ENCODE measurements at regions not wholly inside any gene's neighbourhood (a gene's known extent, or its start where the extent isn't known, plus 50 kb on each side); places are given as distances from the start of the nearest gene placed in this dataset.

DNA sequence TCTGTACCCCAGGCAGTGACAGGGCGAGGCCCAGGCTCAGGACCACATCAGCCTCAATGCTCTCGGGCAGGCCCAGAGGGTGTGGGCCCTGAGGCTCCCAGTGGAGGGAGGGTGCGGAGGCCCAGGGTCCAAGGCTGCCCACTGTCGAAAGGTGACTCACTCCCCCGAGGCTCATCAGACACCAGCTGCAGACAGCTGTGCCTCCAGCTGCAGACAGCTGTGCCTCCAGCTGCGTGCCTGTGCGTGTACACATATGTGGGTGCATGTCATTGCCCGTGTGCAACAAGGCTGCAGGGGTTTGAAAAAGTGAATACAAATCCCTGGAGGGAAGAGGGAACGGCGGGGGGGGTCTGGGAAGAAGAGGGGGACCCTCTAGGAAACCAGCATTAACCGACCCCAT, 134.3 kb downstream of the BRD1 start:
- no peak for TF ChIP-seq POLR2A (IDR thresholded peaks at IDR 0.05; ENCODE audit: borderline replicate concordance, extremely low read depth, insufficient read depth, insufficient read length)
- TF ChIP-seq, protein P1, sequence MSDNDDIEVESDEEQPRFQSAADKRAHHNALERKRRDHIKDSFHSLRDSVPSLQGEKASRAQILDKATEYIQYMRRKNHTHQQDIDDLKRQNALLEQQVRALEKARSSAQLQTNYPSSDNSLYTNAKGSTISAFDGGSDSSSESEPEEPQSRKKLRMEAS (IDR thresholded peaks at IDR 0.05): no peak
